ENCODE measurements at regions not wholly inside any gene's neighbourhood (a gene's known extent, or its start where the extent isn't known, plus 50 kb on each side); places are given as distances from the start of the nearest gene placed in this dataset.

- Histone ChIP-seq H2AFZ (ENCODE audit: low read length) (no peak overlapping the region), H3K9me3 (ENCODE audit: low read length) (no peaks in the 10 kb centered on the region), H3K9ac (ENCODE audit: low read length) (no peak overlapping the region), H4K20me1 (ENCODE audit: insufficient read depth, low read depth, low read length) (no peaks in the 10 kb centered on the region), H3K4me2 (ENCODE audit: low read depth, low read length, poor library complexity, severe bottlenecking) (no peak overlapping the region), H3K36me3 (ENCODE audit: insufficient read depth, low read length) (no peaks in the 10 kb centered on the region), H3K27me3 (ENCODE audit: low read length) (no peaks in the 10 kb centered on the region), H3K79me2 (ENCODE audit: low read length) (no peaks in the 10 kb centered on the region), H3K27ac (ENCODE audit: low read length) (no peak overlapping the region), H3K4me1 (ENCODE audit: low read length) (no peaks in the 10 kb centered on the region), H3K9me2 (replicated peaks; ENCODE audit: insufficient read depth, low read length) (no peaks in the 10 kb centered on the region), H3K4me3 (ENCODE audit: low read length) (no peak overlapping the region)
- no peak for DNase-seq
Measured at GRCh38 chr1:95990033-95990432, 731.6 kb upstream of the PTBP2 start.

- Histone ChIP-seq H3K4me2 (ENCODE audit: low read depth, low read length, poor library complexity, severe bottlenecking) (no peak overlapping the region), H2AFZ (ENCODE audit: low read length) (no peak overlapping the region), H3K36me3 (ENCODE audit: insufficient read depth, low read length) (no peaks in the 10 kb centered on the region), H3K79me2 (ENCODE audit: low read length) (no peaks in the 10 kb centered on the region), H3K27ac (ENCODE audit: low read length) (no peak overlapping the region), H3K4me3 (ENCODE audit: low read length) (no peak overlapping the region), H3K9me2 (replicated peaks; ENCODE audit: insufficient read depth, low read length) (no peaks in the 10 kb centered on the region), H3K9me3 (ENCODE audit: low read length) (no peaks in the 10 kb centered on the region), H3K9ac (ENCODE audit: low read length) (no peak overlapping the region), H3K27me3 (ENCODE audit: low read length) (no peaks in the 10 kb centered on the region), H4K20me1 (ENCODE audit: insufficient read depth, low read depth, low read length) (no peaks in the 10 kb centered on the region), H3K4me1 (ENCODE audit: low read length) (no peaks in the 10 kb centered on the region)
- DNase-seq: no peak
Measured at GRCh38 chr1:95991787-95992520, 729.6 kb upstream of the PTBP2 start.

GRCh38 chr1:95994643-95995042, 726.9 kb upstream of the PTBP2 start:
- Histone ChIP-seq H3K27me3 (ENCODE audit: low read length) (no peaks in the 10 kb centered on the region), H3K36me3 (ENCODE audit: insufficient read depth, low read length) (no peaks in the 10 kb centered on the region), H3K4me3 (ENCODE audit: low read length) (no peak overlapping the region), H3K9ac (ENCODE audit: low read length) (no peak overlapping the region), H3K79me2 (ENCODE audit: low read length) (no peaks in the 10 kb centered on the region), H3K9me2 (replicated peaks; ENCODE audit: insufficient read depth, low read length) (0 out of 2 replicates have a peak, but pooled peaks cover 4% of the 10 kb centered on the region), H3K27ac (ENCODE audit: low read length) (no peak overlapping the region), H3K4me2 (ENCODE audit: low read depth, low read length, poor library complexity, severe bottlenecking) (no peak overlapping the region), H3K4me1 (ENCODE audit: low read length) (no peaks in the 10 kb centered on the region), H3K9me3 (ENCODE audit: low read length) (no peaks in the 10 kb centered on the region), H4K20me1 (ENCODE audit: insufficient read depth, low read depth, low read length) (no peaks in the 10 kb centered on the region), H2AFZ (ENCODE audit: low read length) (no peak overlapping the region)
- DNase-seq: no peak

GRCh38 chr1:96002201-96002600, 719.4 kb upstream of the PTBP2 start:
- no peaks in the 10 kb centered on the region for H4K20me1 ChIP-seq (ENCODE audit: insufficient read depth, low read depth, low read length)
- DNase-seq: no peak

GRCh38 chr1:96002969-96003964, 718.3 kb upstream of the PTBP2 start:
- Histone ChIP-seq H3K9me2 (replicated peaks; ENCODE audit: insufficient read depth, low read length) (0 out of 2 replicates have a peak, but pooled peaks cover 3% of the 10 kb centered on the region), H3K79me2 (ENCODE audit: low read length) (no peaks in the 10 kb centered on the region), H3K4me1 (ENCODE audit: low read length) (no peaks in the 10 kb centered on the region), H3K27me3 (ENCODE audit: low read length) (no peaks in the 10 kb centered on the region), H4K20me1 (ENCODE audit: insufficient read depth, low read depth, low read length) (no peaks in the 10 kb centered on the region), H3K9ac (ENCODE audit: low read length) (no peak overlapping the region), H3K4me3 (ENCODE audit: low read length) (no peak overlapping the region), H3K4me2 (ENCODE audit: low read depth, low read length, poor library complexity, severe bottlenecking) (no peak overlapping the region), H2AFZ (ENCODE audit: low read length) (no peak overlapping the region), H3K9me3 (ENCODE audit: low read length) (no peaks in the 10 kb centered on the region), H3K36me3 (ENCODE audit: insufficient read depth, low read length) (no peaks in the 10 kb centered on the region), H3K27ac (ENCODE audit: low read length) (no peak overlapping the region)
- DNase-seq: no peak

More at GRCh38 chr1:96002201-96002600, 719.4 kb upstream of the PTBP2 start:
- H3K9me3 ChIP-seq (ENCODE audit: low read length): no peaks in the 10 kb centered on the region
- H3K79me2 ChIP-seq (ENCODE audit: low read length): no peaks in the 10 kb centered on the region
- no peak overlapping the region for H2AFZ ChIP-seq (ENCODE audit: low read length)
- H3K9me2 ChIP-seq (replicated peaks; ENCODE audit: insufficient read depth, low read length): 0 out of 2 replicates have a peak, but pooled peaks cover 4% of the 10 kb centered on the region
- H3K4me3 ChIP-seq (ENCODE audit: low read length): no peak overlapping the region
- H3K9ac ChIP-seq (ENCODE audit: low read length): no peak overlapping the region
- no peak overlapping the region for H3K27ac ChIP-seq (ENCODE audit: low read length)
- no peaks in the 10 kb centered on the region for H3K27me3 ChIP-seq (ENCODE audit: low read length)
- H3K4me2 ChIP-seq (ENCODE audit: low read depth, low read length, poor library complexity, severe bottlenecking): no peak overlapping the region
- H3K4me1 ChIP-seq (ENCODE audit: low read length): no peaks in the 10 kb centered on the region
- H3K36me3 ChIP-seq (ENCODE audit: insufficient read depth, low read length): no peaks in the 10 kb centered on the region

GRCh38 chr1:96009831-96010434, 711.7 kb upstream of the PTBP2 start:
- no peaks in the 10 kb centered on the region for H3K79me2 ChIP-seq (ENCODE audit: low read length)
- no peaks in the 10 kb centered on the region for H3K9me3 ChIP-seq (ENCODE audit: low read length)
- no peak overlapping the region for H3K4me2 ChIP-seq (ENCODE audit: low read depth, low read length, poor library complexity, severe bottlenecking)
- H3K4me3 ChIP-seq (ENCODE audit: low read length): no peak overlapping the region
- no peaks in the 10 kb centered on the region for H4K20me1 ChIP-seq (ENCODE audit: insufficient read depth, low read depth, low read length)
- H3K36me3 ChIP-seq (ENCODE audit: insufficient read depth, low read length): no peaks in the 10 kb centered on the region
- DNase-seq: no peak
- H3K27me3 ChIP-seq (ENCODE audit: low read length): no peaks in the 10 kb centered on the region
- no peak overlapping the region for H2AFZ ChIP-seq (ENCODE audit: low read length)
- H3K9me2 ChIP-seq (replicated peaks; ENCODE audit: insufficient read depth, low read length): no peaks in the 10 kb centered on the region
- H3K27ac ChIP-seq (ENCODE audit: low read length): no peak overlapping the region
- no peak overlapping the region for H3K9ac ChIP-seq (ENCODE audit: low read length)
- H3K4me1 ChIP-seq (ENCODE audit: low read length): no peaks in the 10 kb centered on the region

- H3K4me1 ChIP-seq (ENCODE audit: low read length): no peaks in the 10 kb centered on the region
- H3K4me3 ChIP-seq (ENCODE audit: low read length): no peak overlapping the region
- no peak overlapping the region for H3K4me2 ChIP-seq (ENCODE audit: low read depth, low read length, poor library complexity, severe bottlenecking)
- H3K9me3 ChIP-seq (ENCODE audit: low read length): no peaks in the 10 kb centered on the region
- H4K20me1 ChIP-seq (ENCODE audit: insufficient read depth, low read depth, low read length): no peaks in the 10 kb centered on the region
- no peaks in the 10 kb centered on the region for H3K27me3 ChIP-seq (ENCODE audit: low read length)
- no peak overlapping the region for H3K27ac ChIP-seq (ENCODE audit: low read length)
- H3K79me2 ChIP-seq (ENCODE audit: low read length): no peaks in the 10 kb centered on the region
- H3K9ac ChIP-seq (ENCODE audit: low read length): no peak overlapping the region
- no peaks in the 10 kb centered on the region for H3K36me3 ChIP-seq (ENCODE audit: insufficient read depth, low read length)
- DNase-seq: no peak
- H3K9me2 ChIP-seq (replicated peaks; ENCODE audit: insufficient read depth, low read length): no peaks in the 10 kb centered on the region
- H2AFZ ChIP-seq (ENCODE audit: low read length): no peak overlapping the region
Measured at GRCh38 chr1:96011606-96012005, 710.0 kb upstream of the PTBP2 start.

- Histone ChIP-seq H2AFZ (ENCODE audit: low read length) (no peak overlapping the region), H3K27me3 (ENCODE audit: low read length) (no peaks in the 10 kb centered on the region), H3K4me3 (ENCODE audit: low read length) (no peak overlapping the region), H3K36me3 (ENCODE audit: insufficient read depth, low read length) (no peaks in the 10 kb centered on the region), H3K9ac (ENCODE audit: low read length) (no peak overlapping the region), H3K9me2 (replicated peaks; ENCODE audit: insufficient read depth, low read length) (no peaks in the 10 kb centered on the region), H3K27ac (ENCODE audit: low read length) (no peak overlapping the region), H3K4me2 (ENCODE audit: low read depth, low read length, poor library complexity, severe bottlenecking) (no peak overlapping the region), H3K79me2 (ENCODE audit: low read length) (no peaks in the 10 kb centered on the region), H4K20me1 (ENCODE audit: insufficient read depth, low read depth, low read length) (no peaks in the 10 kb centered on the region), H3K9me3 (ENCODE audit: low read length) (no peaks in the 10 kb centered on the region), H3K4me1 (ENCODE audit: low read length) (no peaks in the 10 kb centered on the region)
- no peak for DNase-seq
Measured at GRCh38 chr1:96016219-96016618, 705.4 kb upstream of the PTBP2 start.
